GM23338 (cell line): ENCODE measurements at regions not wholly inside any gene's neighbourhood (a gene's known extent, or its start where the extent isn't known, plus 50 kb on each side); places are given as distances from the start of the nearest gene placed in this dataset.
"Not testable (repeated sequence)": the region's sequence is repeated elsewhere in the genome, so short reads cannot be mapped to it uniquely, and the experiment has no call there.

Experiments used
- CREB1 ChIP-seq: fragments of 250-450 bp; sonication (Bioruptor Pico); IDR thresholded peaks from 2 replicates; pipeline ENCODE4 v1.5.0; 2020; ENCODE audit warnings: low read depth, mild to moderate bottlenecking, moderate library complexity
- EZH2 ChIP-seq: fragments of 200-600 bp; sonication (generic); IDR thresholded peaks from one replicate; pipeline ENCODE4 v1.8.0; 2017; ENCODE audit warnings: antibody characterized with exemption, mild to moderate bottlenecking, low read depth; ENCODE audit not compliant: unreplicated experiment
- EZH2phosphoT487 ChIP-seq: fragments of 200-600 bp; sonication (generic); IDR thresholded peaks from one replicate; pipeline ENCODE4 v1.8.1; 2018; ENCODE audit warnings: antibody characterized with exemption; ENCODE audit not compliant: unreplicated experiment
- TF ChIP-seq, protein P1 (sequence below), 2 experiments: fragments of 200-600 bp in 1 of 2; sonication (generic) in 1 of 2; conservative IDR thresholded peaks; 2 replicates each; pipeline versions ENCODE4 v1.5.1 to v1.6.1; 2016 to 2017; ENCODE audit warnings: antibody characterized with exemption in 2 of 2, low read depth in 2 of 2, mild to moderate bottlenecking in 2 of 2, moderate library complexity in 1 of 2

DNA sequence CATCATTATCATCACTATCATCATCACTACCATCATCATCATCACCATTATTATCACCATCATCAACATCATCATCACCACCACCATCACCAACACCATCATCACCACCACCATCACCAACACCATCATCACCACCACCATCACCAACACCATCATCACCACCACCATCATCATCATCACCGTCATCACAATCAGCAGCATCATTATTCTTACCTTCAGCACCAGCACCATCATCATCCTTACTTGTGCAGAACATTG lies 155.2 kb downstream of the ACTR3B start:
- TF ChIP-seq, protein P1, sequence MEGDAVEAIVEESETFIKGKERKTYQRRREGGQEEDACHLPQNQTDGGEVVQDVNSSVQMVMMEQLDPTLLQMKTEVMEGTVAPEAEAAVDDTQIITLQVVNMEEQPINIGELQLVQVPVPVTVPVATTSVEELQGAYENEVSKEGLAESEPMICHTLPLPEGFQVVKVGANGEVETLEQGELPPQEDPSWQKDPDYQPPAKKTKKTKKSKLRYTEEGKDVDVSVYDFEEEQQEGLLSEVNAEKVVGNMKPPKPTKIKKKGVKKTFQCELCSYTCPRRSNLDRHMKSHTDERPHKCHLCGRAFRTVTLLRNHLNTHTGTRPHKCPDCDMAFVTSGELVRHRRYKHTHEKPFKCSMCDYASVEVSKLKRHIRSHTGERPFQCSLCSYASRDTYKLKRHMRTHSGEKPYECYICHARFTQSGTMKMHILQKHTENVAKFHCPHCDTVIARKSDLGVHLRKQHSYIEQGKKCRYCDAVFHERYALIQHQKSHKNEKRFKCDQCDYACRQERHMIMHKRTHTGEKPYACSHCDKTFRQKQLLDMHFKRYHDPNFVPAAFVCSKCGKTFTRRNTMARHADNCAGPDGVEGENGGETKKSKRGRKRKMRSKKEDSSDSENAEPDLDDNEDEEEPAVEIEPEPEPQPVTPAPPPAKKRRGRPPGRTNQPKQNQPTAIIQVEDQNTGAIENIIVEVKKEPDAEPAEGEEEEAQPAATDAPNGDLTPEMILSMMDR (conservative IDR thresholded peaks at IDR 0.05; ENCODE audit: low read depth in 2 of 2) = not testable (repeated sequence)
- not testable (repeated sequence) for TF ChIP-seq EZH2phosphoT487; EZH2; CREB1 (CRISPR knock-in tag)
